Hematopoietic multipotent progenitor cell treated with erythropoietin and hydrocortisone succinate and interleukin-3 and kit ligand, for 6 days (in vitro differentiated cells): ENCODE measurements at regions not wholly inside any gene's neighbourhood (a gene's known extent, or its start where the extent isn't known, plus 50 kb on each side); places are given as distances from the start of the nearest gene placed in this dataset.
"Not testable (repeated sequence)": the region's sequence is repeated elsewhere in the genome, so short reads cannot be mapped to it uniquely, and the experiment has no call there.

Experiments used
- DNase-seq: peaks from one replicate; pipeline ENCODE4 v3.0.0-alpha.2; 2015

GRCh38 chr15:69660114-69660513 is 207.5 kb downstream of the RPLP1 start:
- no peak for DNase-seq

GRCh38 chr15:69660658-69661405 is 208.2 kb downstream of the RPLP1 start:
- DNase-seq, result no peak

- no peak for DNase-seq
Measured at GRCh38 chr15:69661446-69661845, 208.8 kb downstream of the RPLP1 start.

GRCh38 chr15:69661871-69662644 is 209.4 kb downstream of the RPLP1 start:
- no peak for DNase-seq

GRCh38 chr15:69662645-69663000 is 210.0 kb downstream of the RPLP1 start:
- no peak for DNase-seq

GRCh38 chr15:69663441-69663840 is 210.8 kb downstream of the RPLP1 start:
- no peak for DNase-seq

- DNase-seq, result no peak
Measured at GRCh38 chr15:69663982-69664381, 211.4 kb downstream of the RPLP1 start.

GRCh38 chr15:69664572-69665571 is 212.3 kb downstream of the RPLP1 start:
- DNase-seq, result no peak

- peak; percentile 86 for DNase-seq
Measured at GRCh38 chr15:69665641-69666111, 213.1 kb downstream of the RPLP1 start.

- peak; percentile 33 for DNase-seq
Measured at GRCh38 chr15:69666441-69666882, 213.8 kb downstream of the RPLP1 start.

- DNase-seq, result peak; percentile 30
Measured at GRCh38 chr15:69666921-69667811, 214.5 kb downstream of the RPLP1 start.

GRCh38 chr15:69668039-69668705 is 215.6 kb downstream of the RPLP1 start:
- peak; percentile 22 for DNase-seq

GRCh38 chr15:69668963-69669362 is 216.3 kb downstream of the RPLP1 start:
- DNase-seq, result peak; percentile 31

- DNase-seq, result no peak
Measured at GRCh38 chr15:69669446-69669845, 216.8 kb downstream of the RPLP1 start.

- DNase-seq, result no peak
Measured at GRCh38 chr15:69673291-69673881, 220.8 kb downstream of the RPLP1 start.

GRCh38 chr15:69675731-69676130 is 223.1 kb downstream of the RPLP1 start:
- DNase-seq, result peak; percentile 65

GRCh38 chr15:69677403-69677802 is 224.8 kb downstream of the RPLP1 start:
- DNase-seq, result peak; percentile 22

GRCh38 chr15:69679623-69680228 is 227.1 kb downstream of the RPLP1 start:
- no peak for DNase-seq

GRCh38 chr15:69684823-69685222 is 232.2 kb downstream of the RPLP1 start:
- DNase-seq, result not testable (repeated sequence)
